Superior temporal gyrus (tissue), 1 donor: ENCODE measurements at regions not wholly inside any gene's neighbourhood (a gene's known extent, or its start where the extent isn't known, plus 50 kb on each side); places are given as distances from the start of the nearest gene placed in this dataset.
"Not testable (repeated sequence)": the region's sequence is repeated elsewhere in the genome, so short reads cannot be mapped to it uniquely, and the experiment has no call there.

Experiments used
- DNase-seq: peaks from one replicate; pipeline ENCODE4 v3.0.0-alpha.2; 2016; ENCODE audit errors: extremely low spot score

DNA sequence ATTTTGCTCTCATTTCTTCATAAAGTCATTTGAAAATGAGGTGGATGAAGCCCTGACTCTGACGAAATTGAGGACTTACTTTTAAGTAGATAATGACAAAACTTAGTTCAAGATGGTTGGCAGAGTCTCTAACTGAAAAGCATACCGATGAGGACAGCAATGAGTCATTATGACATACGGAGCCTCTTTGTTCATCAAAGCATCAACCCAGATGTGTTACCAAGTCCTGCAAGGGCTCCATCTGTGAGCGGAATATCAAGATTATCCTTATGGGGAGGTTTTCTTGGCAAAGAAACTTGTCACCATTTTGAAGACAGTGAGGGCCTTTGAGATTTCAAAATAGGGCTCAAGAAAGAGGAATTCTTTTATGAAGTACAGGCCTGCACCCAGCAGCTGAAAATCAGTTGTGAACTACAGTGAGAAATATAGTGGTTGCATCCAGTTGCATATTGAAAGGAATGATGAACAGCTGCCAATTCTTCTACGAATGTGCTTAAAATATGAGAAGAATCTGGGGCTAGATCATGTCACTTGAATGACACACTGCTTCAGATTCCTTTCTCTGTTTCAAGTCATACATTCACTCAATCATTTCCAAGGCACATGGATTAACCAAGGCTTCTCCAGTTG lies 86.6 kb upstream of the SLC24A2 start:
- DNase-seq, result no peak

DNA sequence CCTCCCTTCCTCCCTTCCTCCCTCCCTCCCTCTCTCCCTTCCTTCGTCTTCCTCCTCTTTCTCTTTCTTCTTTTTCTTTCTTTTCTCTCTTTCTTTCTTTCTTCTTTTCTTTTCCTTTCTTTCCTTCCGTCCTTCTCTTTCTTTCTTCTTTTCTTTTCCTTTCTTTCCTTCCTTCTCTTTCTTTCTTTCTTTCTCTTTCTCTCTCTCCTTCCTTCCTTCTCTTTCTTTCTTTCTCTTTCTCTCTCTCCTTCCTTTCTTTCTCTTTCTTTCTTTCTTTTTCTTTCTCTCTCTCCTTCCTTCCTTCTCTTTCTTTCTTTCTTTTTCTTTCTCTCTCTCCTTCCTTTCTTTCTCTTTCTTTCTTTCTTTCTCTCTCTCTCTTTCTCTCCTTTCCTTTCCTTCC lies 84.4 kb upstream of the SLC24A2 start:
- DNase-seq, result not testable (repeated sequence)

DNA sequence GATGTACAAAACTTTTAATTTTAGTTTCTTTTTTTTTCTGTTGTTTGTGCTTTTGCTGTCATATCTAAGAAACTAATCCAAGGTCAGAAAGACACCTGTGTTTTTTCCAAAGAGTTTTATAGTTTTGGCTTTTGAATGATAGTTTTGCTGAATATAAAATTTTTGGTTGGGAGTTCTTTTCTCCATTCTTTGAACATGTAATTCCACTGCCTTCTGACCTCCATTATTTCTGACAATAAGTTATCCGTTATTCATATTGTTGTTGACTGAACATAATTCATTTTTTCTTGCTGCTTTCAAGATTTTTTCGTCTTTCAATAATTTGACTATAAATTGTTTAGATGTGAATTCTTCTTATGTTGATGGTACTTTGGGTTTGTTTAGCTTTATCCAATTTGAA lies 82.2 kb upstream of the SLC24A2 start:
- DNase-seq, result no peak

DNA sequence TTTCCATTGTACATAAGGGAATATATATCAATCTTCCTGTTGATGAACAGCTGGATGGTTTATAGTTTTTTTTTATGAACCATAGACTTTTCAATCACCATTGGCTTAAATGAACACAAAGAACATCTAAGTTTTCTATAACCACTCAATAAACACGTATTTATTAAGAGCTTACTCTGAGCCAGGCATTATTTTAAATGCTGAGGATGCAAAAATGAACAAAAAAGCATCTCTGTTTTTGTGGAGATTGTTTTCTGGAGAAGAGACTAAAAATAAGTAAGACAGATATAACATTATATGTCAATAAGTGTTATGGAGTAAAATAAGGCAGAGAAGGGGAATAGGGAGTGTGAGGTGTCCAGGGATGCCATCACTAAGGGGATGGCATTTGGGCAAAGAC lies 52.1 kb upstream of the SLC24A2 start:
- peak; percentile 4 for DNase-seq
